ENCODE measurements at regions not wholly inside any gene's neighbourhood (a gene's known extent, or its start where the extent isn't known, plus 50 kb on each side); places are given as distances from the start of the nearest gene placed in this dataset.

- no peak for DNase-seq (ENCODE audit: low read depth)
These were observed 76.6 kb upstream of the GPC1 start for GRCh38 chr2:240358821-240359397.

DNA sequence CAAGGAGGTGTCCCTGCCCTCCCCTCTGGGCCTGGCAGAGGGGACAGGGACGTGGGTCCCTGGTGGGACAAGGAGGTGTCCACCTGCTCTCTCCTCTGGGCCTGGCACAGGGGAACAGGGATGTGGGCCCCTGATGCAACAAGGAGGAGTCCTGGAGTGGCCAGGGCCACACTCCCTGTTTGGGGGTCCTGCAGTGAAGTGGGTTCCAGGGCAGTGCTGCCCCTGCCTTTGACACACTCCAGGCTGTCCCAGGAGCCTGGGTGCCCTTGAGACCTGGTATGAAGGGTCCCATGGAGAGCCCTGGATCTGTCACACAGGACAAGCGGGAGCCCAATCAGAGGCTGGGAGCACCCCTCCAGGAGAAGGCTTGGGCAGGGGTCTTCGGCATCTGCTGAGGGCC is 75.8 kb upstream of the GPC1 start:
- no peak for DNase-seq (ENCODE audit: low read depth)

GRCh38 chr2:240360645-240361475 is 74.6 kb upstream of the GPC1 start:
- no peak for DNase-seq (ENCODE audit: low read depth)

DNA sequence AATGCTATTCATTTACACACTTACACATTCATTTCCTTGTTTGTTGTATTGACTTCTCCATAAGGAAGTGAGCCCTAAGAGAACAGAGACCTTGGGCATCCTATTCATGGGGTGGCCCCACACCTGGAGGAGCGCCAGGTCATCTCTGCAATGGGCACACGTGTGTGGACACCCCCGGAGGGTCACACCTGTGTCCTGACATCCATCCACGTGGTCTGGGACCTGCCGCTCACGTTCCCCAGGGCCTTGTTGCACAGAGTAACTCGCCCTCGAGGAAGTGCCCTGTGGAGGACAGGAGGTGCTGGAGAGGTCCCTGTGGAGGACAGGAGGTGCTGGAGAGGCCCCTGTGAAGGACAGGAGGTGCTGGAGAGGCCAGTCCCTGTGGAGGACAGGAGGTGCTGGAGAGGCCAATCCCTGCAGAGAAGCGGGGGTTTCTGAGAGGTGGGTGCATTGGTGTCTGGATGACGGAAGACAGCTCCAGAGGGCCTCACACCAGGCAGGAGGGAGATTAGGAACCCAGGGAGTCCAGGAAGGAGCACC is 73.2 kb upstream of the GPC1 start:
- no peak for DNase-seq (ENCODE audit: low read depth)

- DNase-seq (ENCODE audit: low read depth), result no peak
These were observed 72.4 kb upstream of the GPC1 start for GRCh38 chr2:240362826-240363745.

DNA sequence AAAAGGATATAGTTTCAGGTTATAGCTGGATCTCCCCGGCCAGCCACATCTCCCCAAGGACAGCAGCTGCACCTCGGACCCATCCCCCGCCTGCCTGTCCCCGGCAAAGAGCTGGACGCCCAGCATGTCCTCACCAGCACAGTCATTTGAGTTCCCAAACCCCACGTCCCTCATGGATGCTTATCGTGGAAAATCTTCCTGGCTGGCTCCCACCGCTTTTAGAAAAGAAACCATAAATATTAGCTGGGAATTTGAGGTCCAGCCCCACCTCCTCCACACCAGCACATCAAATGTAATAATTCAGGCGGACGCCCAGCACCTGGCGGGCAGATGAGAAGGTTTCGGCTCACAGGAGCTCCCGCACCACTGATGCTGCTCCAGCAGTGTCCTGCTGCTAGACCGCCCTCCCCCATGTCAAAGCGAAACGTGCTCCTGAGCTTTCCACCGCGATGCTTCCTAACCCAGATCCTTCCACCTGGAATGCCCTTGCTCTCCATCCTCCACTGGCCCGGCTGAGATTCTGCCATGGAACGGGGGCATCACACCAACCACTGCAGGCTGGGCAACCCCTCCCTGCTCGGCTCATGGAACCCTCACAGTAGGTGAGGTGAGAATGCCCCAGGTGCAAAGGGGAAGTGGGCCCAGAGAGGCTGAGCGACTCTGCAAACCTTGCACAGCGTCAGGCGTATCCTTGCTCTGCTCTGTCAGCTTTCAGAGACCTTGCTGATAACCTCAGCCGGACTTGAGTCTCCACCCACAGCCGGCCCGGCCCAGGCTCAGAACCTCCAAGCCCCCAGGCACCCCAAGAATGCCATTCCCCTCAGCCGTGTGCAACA is 71.5 kb upstream of the GPC1 start:
- no peak for DNase-seq (ENCODE audit: low read depth)

DNA sequence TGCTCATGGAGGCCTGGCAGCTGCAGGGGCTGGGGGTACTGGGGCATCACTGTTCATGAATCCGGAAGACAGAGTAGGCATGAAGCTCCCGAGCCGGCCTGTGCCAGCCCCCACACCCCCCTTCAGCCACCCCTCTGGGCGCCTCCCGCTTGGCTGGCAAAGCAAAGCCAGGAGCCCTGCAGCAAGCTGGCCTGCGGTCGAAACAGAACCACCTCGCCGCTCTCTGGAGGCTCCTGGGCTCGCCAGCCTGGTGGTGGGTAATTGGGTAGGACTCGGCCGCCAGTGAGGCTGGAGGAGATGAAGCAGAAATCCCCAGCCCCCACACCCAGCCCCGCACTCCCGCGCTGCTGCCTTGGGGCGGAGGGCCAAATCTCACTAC is 70.9 kb upstream of the GPC1 start:
- no peak for DNase-seq (ENCODE audit: low read depth)

DNA sequence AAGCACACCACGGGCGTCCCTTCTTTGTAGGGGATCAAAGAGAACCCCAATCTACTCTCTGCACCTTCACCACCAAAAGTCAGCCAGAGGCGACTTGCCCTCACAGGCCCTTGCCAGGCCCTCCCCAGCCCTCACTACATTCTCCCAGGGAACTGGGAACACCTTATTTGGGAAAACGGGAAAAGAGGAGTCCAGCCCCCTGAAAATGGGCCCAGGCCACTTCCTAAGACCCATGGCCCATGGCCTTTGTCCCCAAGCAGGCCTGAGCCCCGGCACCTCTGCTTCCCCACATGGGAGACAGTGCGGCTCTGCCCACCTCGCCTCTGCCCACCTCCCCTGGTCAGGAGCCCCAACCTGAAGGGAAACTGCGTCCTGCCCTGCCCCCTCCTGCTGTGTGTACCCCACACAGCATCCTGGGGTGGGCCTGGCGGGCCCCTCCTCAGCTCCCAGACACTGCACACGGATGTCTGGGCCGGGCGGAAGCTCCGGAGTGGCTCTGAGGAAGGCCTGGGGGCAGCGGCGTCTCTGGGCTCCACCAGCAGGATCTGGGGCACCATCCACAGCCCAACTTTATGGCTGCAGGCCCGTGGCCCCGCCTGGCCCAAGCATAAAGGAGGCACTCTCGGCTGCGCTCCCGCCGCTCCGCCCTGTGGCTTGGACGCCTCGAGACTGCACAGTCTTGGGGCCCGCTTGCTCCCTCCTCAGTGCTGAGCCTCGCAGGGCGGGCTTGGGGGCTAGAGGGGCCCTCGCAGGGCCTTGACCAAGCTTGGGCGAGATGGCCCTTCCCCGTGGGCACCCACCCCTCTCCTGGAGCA is 70.3 kb upstream of the GPC1 start:
- no peak for DNase-seq (ENCODE audit: low read depth)

- DNase-seq (ENCODE audit: low read depth), result no peak
These were observed 69.4 kb upstream of the GPC1 start for GRCh38 chr2:240365971-240366471.

- no peak for DNase-seq (ENCODE audit: low read depth)
These were observed 68.6 kb upstream of the GPC1 start for GRCh38 chr2:240366901-240367300.

DNA sequence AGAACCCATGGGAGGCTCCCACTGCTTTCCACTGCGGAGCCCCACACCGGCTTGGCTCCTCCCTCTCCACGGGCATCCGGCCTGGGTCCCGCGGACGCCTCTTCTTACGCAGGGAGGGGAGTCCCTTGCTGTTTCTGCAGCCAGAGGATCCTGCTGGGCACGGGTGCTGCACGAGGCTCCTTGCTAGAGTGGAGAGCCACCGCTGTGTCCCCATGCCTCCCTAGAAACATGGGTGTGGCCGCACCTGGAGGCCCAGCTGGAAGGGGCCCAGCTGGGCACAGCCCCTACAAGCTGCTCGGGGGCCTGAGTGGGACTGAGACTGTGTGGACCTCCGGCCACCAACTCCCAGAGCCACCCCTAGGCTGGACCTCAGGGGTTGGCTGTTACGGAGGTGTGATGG is 67.7 kb upstream of the GPC1 start:
- DNase-seq (ENCODE audit: low read depth), result no peak

DNA sequence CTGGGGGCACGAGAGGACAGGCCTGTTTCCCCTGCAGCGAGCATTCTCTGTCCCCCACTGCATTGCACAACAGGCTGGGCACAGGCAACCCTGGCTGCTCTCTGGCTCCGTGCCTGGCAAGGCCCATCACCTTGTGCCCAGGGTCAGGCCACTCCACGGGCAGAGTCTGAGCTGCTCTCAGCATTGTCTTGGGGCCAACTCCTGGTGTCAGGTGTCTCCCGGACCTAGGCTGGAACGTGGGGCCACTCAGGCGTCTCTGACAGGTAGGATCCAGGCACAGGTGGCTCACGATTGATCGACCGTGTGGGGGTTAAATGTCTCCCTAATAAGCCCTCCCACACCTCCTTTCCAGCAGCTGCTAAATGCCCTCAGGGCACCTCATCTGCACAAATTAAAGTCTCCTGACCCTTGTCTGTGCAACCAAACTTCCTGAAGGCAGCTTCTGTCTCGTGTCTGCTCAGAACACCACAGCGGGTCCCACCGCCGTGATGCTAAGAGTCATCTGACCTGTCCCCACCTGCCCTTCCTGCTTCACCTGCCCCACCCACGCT is 66.6 kb upstream of the GPC1 start:
- no peak for DNase-seq (ENCODE audit: low read depth)

GRCh38 chr2:240369335-240369734 is 66.1 kb upstream of the GPC1 start:
- no peak for DNase-seq (ENCODE audit: low read depth)

DNA sequence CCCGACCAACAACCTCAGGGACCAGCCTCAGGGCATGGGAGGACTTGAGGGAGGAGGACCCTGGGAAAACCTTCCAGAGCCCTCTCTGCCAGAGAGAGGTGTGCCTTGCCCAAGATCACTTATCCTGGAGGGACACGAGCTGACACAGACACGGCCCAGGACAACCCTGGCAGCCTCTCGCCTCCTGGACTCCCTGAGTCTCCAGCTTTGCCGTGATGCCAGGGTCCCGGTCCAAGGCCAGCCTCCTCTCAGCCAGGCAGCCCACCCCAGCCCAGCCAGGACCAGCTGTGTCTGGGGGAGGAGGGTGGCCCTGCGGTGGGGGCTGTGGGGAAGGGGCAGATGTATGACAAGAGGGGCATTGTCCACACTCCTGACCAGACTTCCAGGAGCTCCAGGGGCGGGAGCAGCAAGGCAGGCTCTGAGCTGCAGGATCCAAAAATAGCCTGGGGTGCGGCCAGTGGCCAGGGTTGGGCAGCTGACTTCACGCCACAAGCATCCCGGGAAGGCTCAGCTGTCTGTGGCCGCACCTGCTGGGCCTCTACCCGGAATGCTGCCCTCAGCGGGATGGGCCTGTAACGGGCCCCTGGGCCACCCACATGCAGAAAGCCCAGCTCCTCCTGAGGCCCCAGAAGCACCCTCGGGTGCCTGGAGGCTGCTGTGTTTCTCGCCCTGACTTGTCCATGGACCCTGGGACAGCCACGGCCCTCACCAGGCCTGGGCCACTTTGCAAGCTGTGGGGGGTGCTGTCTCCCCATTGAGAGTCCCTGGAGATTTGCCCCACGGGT is 65.5 kb upstream of the GPC1 start:
- peak; percentile 76 for DNase-seq (ENCODE audit: low read depth)

- DNase-seq (ENCODE audit: low read depth), result no peak
These were observed 64.1 kb upstream of the GPC1 start for GRCh38 chr2:240371129-240372000.

- DNase-seq (ENCODE audit: low read depth), result no peak
These were observed 63.4 kb upstream of the GPC1 start for GRCh38 chr2:240372101-240372500.

DNA sequence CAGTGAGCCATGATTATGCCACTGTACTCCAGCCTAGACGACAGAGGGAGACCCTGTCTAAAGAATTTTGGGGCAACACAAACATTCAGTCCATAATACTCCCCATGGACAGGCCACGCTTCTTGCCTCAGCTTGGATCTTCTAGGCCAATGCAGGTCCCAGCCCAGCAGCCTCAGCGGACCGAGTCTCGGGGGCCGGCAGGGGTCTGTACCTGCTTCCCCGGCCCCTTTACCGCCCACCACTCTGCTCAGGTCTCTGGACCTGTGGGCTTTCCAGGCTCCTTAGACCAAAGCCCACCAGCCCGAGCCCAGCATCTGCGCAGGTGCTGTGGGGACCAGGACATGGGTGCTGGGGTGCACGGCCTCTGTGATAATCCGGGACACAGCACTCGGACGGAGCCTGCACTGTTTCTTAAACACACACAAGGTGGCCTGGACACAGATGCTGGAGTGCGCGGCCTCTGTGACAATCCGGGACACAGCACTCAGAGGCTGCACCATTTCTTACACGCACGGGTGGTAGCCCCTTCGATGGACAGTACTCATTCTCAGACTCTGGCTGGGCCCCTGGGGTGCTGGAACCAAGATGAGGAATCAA is 62.1 kb upstream of the GPC1 start:
- no peak for DNase-seq (ENCODE audit: low read depth)
